GM18505 (cell line): ENCODE measurements at regions not wholly inside any gene's neighbourhood (a gene's known extent, or its start where the extent isn't known, plus 50 kb on each side); places are given as distances from the start of the nearest gene placed in this dataset.
A peak's percentile ranks its signal among the peaks of the same experiment; 100 is the strongest.

Source experiments
- ATAC-seq: cut with Tn5 transposase; IDR thresholded peaks from one replicate; pipeline ENCODE4 v1.9.1; 2021; ENCODE audit not compliant: unreplicated experiment
- POLR2A ChIP-seq: IDR thresholded peaks from 4 replicates; pipeline ENCODE4 v1.6.1; 2011; ENCODE audit warnings: borderline replicate concordance; ENCODE audit not compliant: insufficient read depth, insufficient read length; ENCODE audit errors: extremely low read depth

DNA sequence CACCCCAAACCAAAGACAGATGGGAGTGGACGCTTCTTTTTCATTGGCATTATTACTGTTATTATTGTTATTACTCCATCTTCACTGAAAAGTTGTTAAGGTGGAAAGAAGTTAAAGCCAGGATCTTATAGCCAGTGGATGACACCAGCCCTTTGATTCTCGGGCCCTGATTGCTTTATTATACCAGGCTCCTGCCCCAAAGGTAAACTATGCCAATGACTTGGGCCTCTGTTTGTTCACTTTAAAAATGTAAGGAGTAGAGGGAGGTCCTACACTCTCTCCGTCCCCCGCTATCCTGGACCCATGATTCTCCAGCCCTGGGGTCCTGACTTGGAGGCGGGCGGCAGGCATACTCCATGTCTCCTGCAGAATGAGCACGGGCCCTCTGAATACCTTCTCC, 106.8 kb downstream of the TOMM20 start:
- ATAC-seq: no peak
- TF ChIP-seq POLR2A: no peak

- no peak for TF ChIP-seq POLR2A
- no peak for ATAC-seq
These were observed 107.3 kb downstream of the TOMM20 start for GRCh38 chr1:235021321-235021720.

DNA sequence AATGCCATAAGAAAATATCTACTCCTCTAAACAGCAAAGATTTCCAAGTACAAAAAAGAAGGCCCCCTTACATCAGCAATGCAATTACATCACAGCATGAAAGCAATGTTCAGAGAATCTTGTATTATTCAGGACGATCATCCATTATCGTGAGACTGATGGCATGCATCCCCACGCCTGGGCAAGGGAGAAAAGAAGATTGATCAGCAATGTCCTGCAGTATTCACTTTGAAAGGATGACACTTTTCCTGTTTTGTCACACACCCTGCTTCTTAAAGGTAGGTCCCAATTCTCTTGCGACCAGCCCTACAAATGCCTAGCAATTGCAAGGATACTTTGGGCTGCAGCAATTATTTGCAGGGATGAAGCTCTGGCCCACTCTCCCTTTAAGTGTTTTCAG, 108.7 kb downstream of the TOMM20 start:
- TF ChIP-seq POLR2A: no peak
- no peak for ATAC-seq

DNA sequence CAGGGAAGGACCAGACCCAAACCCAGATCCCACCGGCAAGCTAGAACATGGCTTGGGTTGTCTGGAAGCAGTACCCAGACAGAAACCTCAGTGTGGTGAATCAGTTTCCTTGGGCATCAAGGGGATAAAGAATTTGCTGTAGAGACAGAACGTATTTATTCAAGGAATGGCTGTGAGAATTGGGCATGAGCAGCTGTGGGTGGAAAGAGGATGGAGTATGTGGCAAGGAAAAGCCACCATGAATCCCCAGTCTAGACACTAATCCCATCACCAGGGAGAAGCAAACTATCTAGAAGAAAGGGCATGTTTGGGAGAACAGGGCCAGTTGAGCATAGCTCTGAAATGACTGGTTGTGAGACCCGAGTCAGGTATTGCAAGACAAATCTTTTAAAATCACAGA, 109.2 kb downstream of the TOMM20 start:
- no peak for ATAC-seq
- no peak for TF ChIP-seq POLR2A

- ATAC-seq: no peak
- TF ChIP-seq POLR2A: no peak
These were observed 109.8 kb downstream of the TOMM20 start for GRCh38 chr1:235018720-235019444.

DNA sequence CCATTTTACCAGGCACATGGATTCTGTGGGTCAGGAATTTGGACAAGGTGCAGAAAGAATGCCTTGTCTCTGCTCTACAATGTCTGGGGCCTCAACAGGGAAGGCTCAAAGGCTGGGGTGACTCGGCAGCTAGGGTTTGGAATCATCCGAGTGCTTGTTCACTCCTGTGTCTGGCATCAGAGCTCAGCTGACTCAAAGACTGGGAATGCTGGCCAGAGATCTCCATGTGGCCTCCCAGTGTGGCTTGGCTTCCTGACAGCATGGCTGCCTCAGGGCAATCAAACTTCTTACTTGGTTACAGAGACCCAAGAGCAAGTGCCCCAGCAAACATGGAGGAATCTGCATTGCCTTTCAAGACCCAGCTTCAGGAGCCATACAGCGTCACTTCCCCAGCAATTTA, 110.5 kb downstream of the TOMM20 start:
- ATAC-seq: no peak
- no peak for TF ChIP-seq POLR2A

DNA sequence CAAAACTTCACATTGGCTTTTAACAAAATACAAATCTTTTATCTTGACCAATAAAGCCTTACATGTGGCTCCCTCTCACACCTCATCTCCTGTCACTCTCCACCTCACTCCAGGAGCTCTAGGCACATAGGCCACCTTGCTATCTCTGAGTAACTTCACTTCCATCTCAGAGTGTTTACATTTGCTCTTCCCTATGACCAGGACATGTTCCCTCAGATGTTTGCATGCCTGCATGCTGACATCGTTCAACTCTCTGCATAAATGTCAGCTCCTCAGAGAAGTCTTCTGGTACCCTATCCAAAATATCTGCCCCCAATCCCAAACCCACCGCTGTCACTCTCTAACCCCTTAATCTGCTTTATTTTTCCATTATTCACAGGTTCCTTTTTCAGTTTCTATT, 110.9 kb downstream of the TOMM20 start:
- no peak for TF ChIP-seq POLR2A
- ATAC-seq: no peak

- ATAC-seq: no peak
- TF ChIP-seq POLR2A: no peak
These were observed 111.4 kb downstream of the TOMM20 start for GRCh38 chr1:235017191-235017590.

DNA sequence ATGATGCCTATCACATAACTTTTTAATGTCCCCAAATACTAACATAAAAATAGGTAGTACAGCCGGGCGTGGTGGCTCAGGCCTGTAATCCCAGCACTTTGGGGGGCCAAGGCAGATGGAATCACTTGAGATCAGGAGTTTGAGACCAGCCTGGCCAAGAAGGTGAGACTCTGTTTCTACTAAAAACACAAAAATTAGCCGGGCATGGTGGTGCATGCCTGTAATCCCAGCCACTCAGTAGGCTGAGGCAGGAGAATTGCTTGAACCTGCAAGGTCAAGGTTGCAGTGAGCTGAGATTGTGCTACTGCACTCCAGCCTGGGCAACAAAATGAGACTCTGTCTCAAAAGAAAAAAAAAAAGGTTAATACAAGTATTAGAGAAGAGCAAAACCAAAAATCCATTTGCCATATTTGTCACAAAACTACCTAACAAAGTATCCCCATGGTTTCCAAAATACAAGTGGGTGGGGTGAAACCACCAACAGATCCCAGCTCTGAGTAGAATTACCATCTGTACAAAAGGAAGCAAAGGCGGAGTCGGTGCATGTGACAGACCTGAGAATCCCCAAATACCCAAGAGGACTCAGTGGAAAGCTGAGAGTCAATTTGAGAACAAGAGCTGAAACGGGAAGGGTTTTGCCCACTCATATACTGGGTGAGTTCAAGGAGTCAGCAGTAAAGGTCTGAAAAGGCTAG, 113.2 kb downstream of the TOMM20 start:
- TF ChIP-seq POLR2A: no peak
- ATAC-seq: peak; percentile 25

DNA sequence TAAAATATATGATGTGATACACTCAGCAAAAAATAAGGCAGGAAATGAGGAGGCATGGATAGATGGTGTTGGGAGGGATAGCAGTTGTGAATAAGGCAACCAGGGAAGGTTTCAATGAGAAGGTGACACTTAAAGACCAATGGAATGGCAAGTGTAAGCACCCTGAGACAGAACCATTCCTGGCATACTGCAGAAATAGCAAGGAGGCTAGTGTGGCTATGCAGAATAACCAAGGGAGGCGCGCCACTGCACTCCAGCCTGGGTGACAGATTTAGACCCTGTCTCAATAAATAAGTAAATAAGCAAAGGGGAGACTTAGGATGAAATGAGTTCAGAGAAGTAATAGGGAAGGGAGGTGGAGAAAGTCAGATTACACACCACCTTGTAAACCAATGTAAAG, 113.9 kb downstream of the TOMM20 start:
- no peak for ATAC-seq
- no peak for TF ChIP-seq POLR2A

GRCh38 chr1:235013512-235013911, 115.1 kb downstream of the TOMM20 start:
- ATAC-seq: no peak
- TF ChIP-seq POLR2A: no peak

DNA sequence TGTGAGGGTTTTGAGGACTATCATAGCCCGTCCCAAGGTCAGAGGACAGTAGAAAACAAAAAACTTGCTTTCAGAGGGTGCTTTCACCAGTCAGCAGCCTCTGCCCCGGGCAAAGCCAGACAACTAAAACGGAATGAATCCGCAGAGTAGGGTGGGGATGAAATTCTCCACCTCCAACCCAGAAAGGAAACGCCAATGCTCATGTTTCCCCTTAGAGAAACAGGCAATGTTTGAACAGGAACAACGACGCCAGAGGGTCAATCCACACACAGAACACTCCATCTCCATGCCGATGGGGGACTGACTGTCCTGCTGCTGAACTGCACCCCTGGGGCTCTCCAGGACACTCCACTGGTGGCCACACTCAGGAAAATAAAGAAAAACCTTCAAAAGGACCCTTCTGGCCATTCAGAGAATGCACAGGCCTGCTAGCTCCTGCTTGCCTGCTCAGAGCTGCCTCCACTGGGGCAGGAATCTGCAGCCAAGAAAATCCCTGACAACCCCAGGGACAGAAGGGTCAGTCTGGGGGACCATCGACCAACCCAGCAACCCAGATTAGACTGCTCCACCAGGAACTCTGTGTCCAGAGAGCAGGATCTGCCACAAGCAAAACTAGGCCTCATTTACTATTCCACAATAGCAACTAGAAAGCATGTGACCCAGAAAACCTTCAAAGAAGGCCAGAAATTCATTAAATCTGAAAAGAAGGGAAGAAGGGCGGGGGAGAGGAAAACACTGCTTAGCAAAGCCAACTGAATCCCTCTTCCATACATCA, 116.0 kb downstream of the TOMM20 start:
- no peak for TF ChIP-seq POLR2A
- no peak for ATAC-seq

- peak; percentile 75 for ATAC-seq
- TF ChIP-seq POLR2A: peak; percentile 89
These were observed 116.8 kb downstream of the TOMM20 start for GRCh38 chr1:235011599-235012435.

GRCh38 chr1:235011064-235011598, 117.5 kb downstream of the TOMM20 start:
- ATAC-seq: no peak
- TF ChIP-seq POLR2A: no peak
